CD4-positive, alpha-beta T cell (primary cell): ENCODE measurements at regions not wholly inside any gene's neighbourhood (a gene's known extent, or its start where the extent isn't known, plus 50 kb on each side); places are given as distances from the start of the nearest gene placed in this dataset.

Experiments
- ATAC-seq: fragments of 200-7000 bp; cut with Tn5 transposase; one replicate; pipeline ENCODE4 v1.10.0; 2022; ENCODE audit warnings: mild to moderate bottlenecking; ENCODE audit not compliant: poor library complexity
- CTCF ChIA-PET: fragments of 350-600 bp; sonication (Branson Sonifier 250); formaldehyde crosslinking; loops from one replicate; lab custom pipeline; 2021; ENCODE audit warnings: antibody characterized with exemption, inconsistent platforms; lab: Charles Lee
- POLR2A ChIA-PET: fragments of 350-600 bp; sonication (Branson Sonifier 250); formaldehyde crosslinking; loops from one replicate; lab custom pipeline; 2021; ENCODE audit warnings: antibody characterized with exemption, inconsistent platforms; lab: Charles Lee
- DNase-seq, 14 experiments: peaks; one replicate each; pipeline ENCODE4 v3.0.0-alpha.2; 2013 to 2020; ENCODE audit warnings: mixed read lengths in 2 of 14
- H3K27ac ChIP-seq, 2 donors: one replicate each; pipeline versions ENCODE4 v1.5.1 to v1.7.0; 2013; ENCODE audit warnings: low read length in 2 of 2, low read depth in 1 of 2, mild to moderate bottlenecking in 1 of 2
- H3K27me3 ChIP-seq, 2 experiments: 1 replicate in 1 of 2; 2 replicates in 1 of 2; pipeline versions ENCODE4 v1.6.1 to v1.7.0; 2013; ENCODE audit warnings: low read length in 2 of 2, control low read depth in 1 of 2, mild to moderate bottlenecking in 1 of 2, moderate library complexity in 1 of 2; ENCODE audit not compliant: insufficient read depth in 2 of 2, control insufficient read depth in 1 of 2
- H3K36me3 ChIP-seq: one replicate; pipeline ENCODE4 v1.6.1; 2013; ENCODE audit warnings: low read length, control low read depth; ENCODE audit not compliant: insufficient read depth
- H3K4me1 ChIP-seq: one replicate; pipeline ENCODE4 v1.6.1; 2013; ENCODE audit warnings: low read length, control low read depth; ENCODE audit not compliant: insufficient read depth
- H3K4me3 ChIP-seq: one replicate; pipeline ENCODE4 v1.5.1; 2013; ENCODE audit warnings: mild to moderate bottlenecking, low read length, moderate library complexity
- H3K9me3 ChIP-seq, 2 experiments: 1 replicate in 1 of 2; 2 replicates in 1 of 2; pipeline versions ENCODE4 v1.6.1 to v1.7.0; 2013; ENCODE audit warnings: low read length in 2 of 2, mild to moderate bottlenecking in 2 of 2, control low read depth in 1 of 2, moderate library complexity in 1 of 2; ENCODE audit not compliant: control insufficient read depth in 1 of 2, insufficient read depth in 1 of 2
- H3K27ac Mint-ChIP-seq: one replicate; pipeline ENCODE4 v1.8.0; 2020; ENCODE audit warnings: mixed read lengths
- H3K27me3 Mint-ChIP-seq: one replicate; pipeline ENCODE4 v1.8.0; 2021; ENCODE audit warnings: mixed read lengths
- H3K36me3 Mint-ChIP-seq: one replicate; pipeline ENCODE4 v1.8.0; 2021; ENCODE audit warnings: low read depth, mixed read lengths
- H3K4me1 Mint-ChIP-seq: one replicate; pipeline ENCODE4 v1.8.0; 2021; ENCODE audit warnings: low read depth, mixed read lengths
- H3K4me3 Mint-ChIP-seq: one replicate; pipeline ENCODE4 v1.8.0; 2020; ENCODE audit warnings: mild to moderate bottlenecking, mixed read lengths
- H3K9me3 Mint-ChIP-seq: one replicate; pipeline ENCODE4 v1.8.0; 2020; ENCODE audit warnings: mixed read lengths
- intact Hi-C, 2 experiments: fragments of 100-400 bp; cut with DNase I in 1 of 2; cut with micrococcal nuclease in 1 of 2; formaldehyde crosslinking; loops; one replicate each; pipeline versions ENCODE4 v1.15.1 to v1.9.0; 2023 to 2025; cut with DNase I, micrococcal nuclease
- TF ChIP-seq, protein P1 (sequence below): fragments of 200-600 bp; IDR thresholded peaks from one replicate; pipeline ENCODE4 v1.8.0; 2022; ENCODE audit warnings: antibody characterized with exemption, mild to moderate bottlenecking

DNA sequence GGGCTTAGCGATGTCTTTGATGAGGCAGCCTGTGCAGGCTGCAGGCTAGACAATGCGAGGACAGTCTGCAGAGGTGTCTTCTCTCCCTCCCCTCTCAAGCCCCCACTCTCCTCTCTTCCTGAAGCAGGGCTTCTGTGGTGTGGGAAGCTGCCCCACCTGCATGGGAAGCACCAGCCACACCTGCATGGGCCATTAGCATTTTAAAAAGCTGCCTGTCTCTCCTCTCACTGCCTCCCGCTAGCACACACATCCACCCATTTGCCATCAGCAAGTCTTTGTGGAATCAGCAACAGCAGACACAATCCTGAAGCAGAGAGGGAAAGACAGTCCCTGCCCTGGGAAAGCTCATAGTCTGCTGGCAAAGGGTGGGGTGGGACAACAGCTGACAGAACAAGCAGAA lies 53.1 kb downstream of the NAV1 start:
- H3K4me1 Mint-ChIP-seq, result no peaks in the 10 kb centered on the region
- TF ChIP-seq, protein P1, sequence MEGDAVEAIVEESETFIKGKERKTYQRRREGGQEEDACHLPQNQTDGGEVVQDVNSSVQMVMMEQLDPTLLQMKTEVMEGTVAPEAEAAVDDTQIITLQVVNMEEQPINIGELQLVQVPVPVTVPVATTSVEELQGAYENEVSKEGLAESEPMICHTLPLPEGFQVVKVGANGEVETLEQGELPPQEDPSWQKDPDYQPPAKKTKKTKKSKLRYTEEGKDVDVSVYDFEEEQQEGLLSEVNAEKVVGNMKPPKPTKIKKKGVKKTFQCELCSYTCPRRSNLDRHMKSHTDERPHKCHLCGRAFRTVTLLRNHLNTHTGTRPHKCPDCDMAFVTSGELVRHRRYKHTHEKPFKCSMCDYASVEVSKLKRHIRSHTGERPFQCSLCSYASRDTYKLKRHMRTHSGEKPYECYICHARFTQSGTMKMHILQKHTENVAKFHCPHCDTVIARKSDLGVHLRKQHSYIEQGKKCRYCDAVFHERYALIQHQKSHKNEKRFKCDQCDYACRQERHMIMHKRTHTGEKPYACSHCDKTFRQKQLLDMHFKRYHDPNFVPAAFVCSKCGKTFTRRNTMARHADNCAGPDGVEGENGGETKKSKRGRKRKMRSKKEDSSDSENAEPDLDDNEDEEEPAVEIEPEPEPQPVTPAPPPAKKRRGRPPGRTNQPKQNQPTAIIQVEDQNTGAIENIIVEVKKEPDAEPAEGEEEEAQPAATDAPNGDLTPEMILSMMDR, result no peak
- ChIA-PET POLR2A (no interaction called here), CTCF (no interaction called here)
- no peaks in the 10 kb centered on the region for H3K27me3 Mint-ChIP-seq
- Histone ChIP-seq H3K27ac (no peak overlapping the region), H3K9me3 (no peaks in the 10 kb centered on the region), H3K27me3 (no peaks in the 10 kb centered on the region), H3K36me3 (no peaks in the 10 kb centered on the region), H3K4me1 (no peaks in the 10 kb centered on the region), H3K4me3 (no peak overlapping the region)
- no peaks in the 10 kb centered on the region for H3K9me3 Mint-ChIP-seq
- no peak overlapping the region for H3K4me3 Mint-ChIP-seq
- H3K27ac Mint-ChIP-seq, result no peak overlapping the region
- DNase-seq, result no peak
- H3K36me3 Mint-ChIP-seq, result no peaks in the 10 kb centered on the region
- intact Hi-C loops, result no loop called here
- no peak for ATAC-seq

DNA sequence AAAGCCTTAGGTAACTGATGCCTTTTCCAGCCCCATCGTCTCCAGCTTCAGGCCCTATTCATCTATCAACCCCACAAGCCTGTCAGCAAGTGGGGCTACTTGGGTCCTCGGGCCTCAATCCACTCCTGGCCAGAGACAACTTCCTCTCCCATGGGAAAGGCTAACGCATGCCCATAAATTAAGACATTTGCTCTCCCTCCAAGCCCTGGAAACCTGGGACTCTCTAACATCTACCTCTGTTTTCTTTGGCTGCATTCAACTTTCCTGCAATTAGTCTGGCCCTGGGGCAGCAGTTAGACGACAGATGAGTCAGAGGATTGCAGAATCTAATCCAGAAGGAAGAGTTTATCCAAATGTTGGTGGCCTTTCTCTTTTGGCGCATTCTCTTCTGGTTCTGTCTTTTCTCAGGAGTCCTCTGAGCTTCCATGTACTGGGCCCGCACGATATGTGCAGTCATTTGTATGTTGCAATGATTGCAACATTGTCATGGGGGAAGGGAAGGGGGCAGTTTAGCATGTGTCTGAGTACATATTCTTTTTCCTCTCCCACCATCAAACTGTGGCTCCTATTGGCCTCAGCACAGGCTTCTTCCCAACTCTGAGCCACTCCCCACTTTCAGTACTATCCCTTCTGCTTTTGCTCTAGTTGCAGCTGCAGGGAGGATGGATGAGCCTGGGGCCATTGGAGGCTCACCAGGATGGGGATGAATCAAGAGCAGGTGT lies 54.4 kb downstream of the NAV1 start:
- intact Hi-C loops, result no loop called here
- CTCF ChIA-PET, result interaction anchor here (0.7 kb wide), 1 partner anchor 112 kb away, joined by 4 read pairs; no protein-coding TSS in a partner anchor
- no peaks in the 10 kb centered on the region for H3K4me1 Mint-ChIP-seq
- no peak overlapping the region for H3K27ac ChIP-seq
- no peaks in the 10 kb centered on the region for H3K27me3 ChIP-seq
- peaks cover 0 to 5% of the 10 kb centered on the region in 2 experiments for H3K9me3 ChIP-seq
- POLR2A ChIA-PET, result no interaction called here
- TF ChIP-seq, protein P1, result no peak
- ATAC-seq (no peak), DNase-seq (peak in 2 of 14 experiments; percentile 6 to 23)
- H3K27ac Mint-ChIP-seq, result no peak overlapping the region
- no peaks in the 10 kb centered on the region for H3K9me3 Mint-ChIP-seq
- H3K36me3 ChIP-seq, result no peaks in the 10 kb centered on the region
- peaks cover 5% of the 10 kb centered on the region for H3K4me1 ChIP-seq
- no peaks in the 10 kb centered on the region for H3K27me3 Mint-ChIP-seq
- H3K36me3 Mint-ChIP-seq, result no peaks in the 10 kb centered on the region
- no peak overlapping the region for H3K4me3 Mint-ChIP-seq
- H3K4me3 ChIP-seq, result no peak overlapping the region

DNA sequence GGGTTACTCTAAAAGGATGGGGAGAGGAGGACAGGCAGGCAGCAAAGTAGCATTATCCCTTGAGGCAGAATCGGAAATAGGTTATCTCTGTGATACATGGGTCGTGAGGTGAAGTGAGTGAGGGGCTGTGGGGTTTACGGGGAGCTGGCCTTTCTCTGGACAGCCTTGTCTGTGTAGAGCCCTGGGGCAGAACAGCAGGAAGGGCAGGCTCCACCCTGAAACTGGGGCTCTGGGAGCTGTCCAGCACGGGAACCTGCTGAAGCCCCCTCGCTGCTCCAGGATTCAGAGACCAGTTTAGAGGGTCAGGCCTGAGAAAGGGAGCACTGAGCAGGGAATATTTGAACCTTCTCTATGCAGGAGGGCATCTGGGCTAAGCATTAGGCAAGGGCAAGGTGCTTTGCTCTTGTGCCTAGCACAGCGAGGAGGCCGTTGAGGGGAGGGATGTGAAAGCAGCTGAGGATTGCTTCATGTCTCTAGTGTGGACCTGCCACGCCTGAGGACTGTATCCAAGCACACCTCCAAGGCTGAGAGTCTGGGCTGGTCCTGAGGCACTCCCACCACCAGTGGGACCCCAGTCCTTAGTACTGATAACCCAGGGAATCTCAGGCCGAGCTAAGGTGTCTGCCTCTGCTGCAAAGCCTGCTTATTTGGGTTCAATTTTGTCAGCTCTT lies 55.8 kb downstream of the NAV1 start:
- TF ChIP-seq, protein P1, result no peak
- intact Hi-C loops, result no loop called here
- H3K36me3 ChIP-seq, result no peaks in the 10 kb centered on the region
- H3K4me1 ChIP-seq, result peaks cover 5% of the 10 kb centered on the region
- Mint-ChIP-seq H3K9me3 (no peaks in the 10 kb centered on the region), H3K4me1 (no peaks in the 10 kb centered on the region), H3K4me3 (no peak overlapping the region), H3K36me3 (no peaks in the 10 kb centered on the region), H3K27ac (no peak overlapping the region), H3K27me3 (no peaks in the 10 kb centered on the region)
- H3K27ac ChIP-seq, result no peak overlapping the region
- no peak overlapping the region for H3K4me3 ChIP-seq
- no peaks in the 10 kb centered on the region for H3K27me3 ChIP-seq
- ATAC-seq (no peak), DNase-seq (no peak)
- H3K9me3 ChIP-seq, result peaks cover 0 to 5% of the 10 kb centered on the region in 2 experiments
- ChIA-PET CTCF (no interaction called here), POLR2A (no interaction called here)
